HepG2 (cell line): ENCODE measurements at regions not wholly inside any gene's neighbourhood (a gene's known extent, or its start where the extent isn't known, plus 50 kb on each side); places are given as distances from the start of the nearest gene placed in this dataset.

Experiments
- ATAC-seq: fragments of 200-7000 bp; cut with Tn5 transposase; 3 replicates; pipeline ENCODE4 v1.9.1; 2020; ENCODE audit warnings: mild to moderate bottlenecking, moderate library complexity
- BruUV-seq: library from RNA; stranded (reverse); fragments of 400-500 nt; replicated peaks from 2 replicates; lab custom pipeline; 2021; lab: Mats Ljungman, UMichigan
- CTCF ChIA-PET: fragments of 300-600 bp; formaldehyde crosslinking; extraction: SDS; loops from one replicate; lab custom pipeline; 2021; ENCODE audit warnings: low total read pairs, inconsistent platforms, low intra/inter-chr PET ratio; lab: Yijun Ruan, JAX
- POLR2A ChIA-PET: fragments of 350-600 bp; sonication (Branson Sonifier 250); formaldehyde crosslinking; loops from one replicate; lab custom pipeline; 2020; ENCODE audit warnings: antibody characterized with exemption, inconsistent platforms; lab: Yijun Ruan, JAX
- DNase-seq: peaks from one replicate; pipeline ENCODE4 v3.0.0-alpha.2; 2015; ENCODE audit warnings: low spot score
- FAIRE-seq: peaks from 3 replicates; lab custom pipeline; 2011; peaks lifted over from hg19 to GRCh38; lab: Jason Lieb, UNC
- H2AFZ ChIP-seq: one replicate; pipeline ENCODE4 v1.6.1; 2011; ENCODE audit warnings: low read length, inconsistent platforms
- H3K27ac ChIP-seq: fragments of 300-600 bp; 3 replicates; pipeline ENCODE4 v1.8.0; 2011; ENCODE audit warnings: mixed run types, mild to moderate bottlenecking, mixed read lengths, low read length, inconsistent platforms; ENCODE audit not compliant: insufficient read depth; ENCODE audit errors: extremely low read length
- H3K27me3 ChIP-seq, 2 experiments: fragments of 200-600 bp in 1 of 2; 2 replicates in 1 of 2; 3 replicates in 1 of 2; pipeline versions ENCODE4 v1.6.0 to v1.8.0; 2011; ENCODE audit warnings: low read length in 2 of 2, mild to moderate bottlenecking in 2 of 2, moderate library complexity in 2 of 2, inconsistent platforms in 1 of 2; ENCODE audit not compliant: insufficient read depth in 2 of 2, control insufficient read depth in 1 of 2
- H3K36me3 ChIP-seq, 2 experiments: fragments of 200-600 bp in 1 of 2; replicated peaks in 1 of 2; 2 replicates in 1 of 2; 3 replicates in 1 of 2; pipeline versions ENCODE4 v1.5.1 to v1.8.0; 2011; ENCODE audit warnings: low read length in 2 of 2, inconsistent platforms in 1 of 2; ENCODE audit not compliant: insufficient read depth in 2 of 2, control insufficient read depth in 1 of 2
- H3K4me1 ChIP-seq: 2 replicates; pipeline ENCODE4 v1.5.1; 2012; ENCODE audit warnings: low read length, inconsistent platforms; ENCODE audit not compliant: insufficient read depth
- H3K4me2 ChIP-seq: 2 replicates; pipeline ENCODE4 v1.6.0; 2011; ENCODE audit warnings: low read depth, low read length, inconsistent platforms
- H3K4me3 ChIP-seq, 3 experiments: fragments of 200-600 bp in 1 of 3; sonication (generic), shearing (Covaris generic) in 1 of 3; replicated peaks in 1 of 3; 2 replicates each; pipeline ENCODE4 v1.5.1; 2011 to 2016; ENCODE audit warnings: low read length in 3 of 3, inconsistent platforms in 2 of 3, low read depth in 2 of 3, mild to moderate bottlenecking in 2 of 3, control low read depth in 1 of 3, mixed read lengths in 1 of 3; ENCODE audit not compliant: insufficient read depth in 1 of 3
- H3K79me2 ChIP-seq: one replicate; pipeline ENCODE4 v1.6.1; 2011; ENCODE audit warnings: low read length, inconsistent platforms; ENCODE audit not compliant: insufficient read depth
- H3K9ac ChIP-seq: 2 replicates; pipeline ENCODE4 v1.6.0; 2011; ENCODE audit warnings: mild to moderate bottlenecking, low read depth, low read length, inconsistent platforms; ENCODE audit not compliant: insufficient read depth
- H3K9me3 ChIP-seq: 2 replicates; pipeline ENCODE4 v1.5.1; 2012; ENCODE audit warnings: mild to moderate bottlenecking, low read length
- H4K20me1 ChIP-seq: 2 replicates; pipeline ENCODE4 v1.6.0; 2011; ENCODE audit warnings: inconsistent platforms, mild to moderate bottlenecking, low read length, moderate library complexity; ENCODE audit not compliant: insufficient read depth
- POLR2A ChIP-seq, 2 experiments: IDR thresholded peaks; 2 replicates each; pipeline ENCODE4 v1.6.1; 2011; ENCODE audit warnings: low read depth in 2 of 2, low read length in 2 of 2, mild to moderate bottlenecking in 1 of 2, moderate library complexity in 1 of 2; ENCODE audit not compliant: insufficient read depth in 1 of 2
- SKI ChIP-seq: fragments of 450-650 bp; IDR thresholded peaks from one replicate; pipeline ENCODE4 v1.6.1; 2018; ENCODE audit warnings: mild to moderate bottlenecking; ENCODE audit not compliant: partially characterized antibody
- YEATS2 ChIP-seq: sonication (generic); formaldehyde crosslinking; IDR thresholded peaks from 2 replicates; pipeline ENCODE4 v1.4.0; 2020; ENCODE audit warnings: missing genetic modification reagents, borderline replicate concordance
- ZNF44 ChIP-seq: sonication (generic); formaldehyde crosslinking; IDR thresholded peaks from 2 replicates; pipeline ENCODE4 v1.5.1; 2020; ENCODE audit warnings: mild to moderate bottlenecking, missing genetic modification reagents
- ZNF558 ChIP-seq: sonication (generic); formaldehyde crosslinking; IDR thresholded peaks from 2 replicates; pipeline ENCODE4 v1.9.0; 2022; ENCODE audit warnings: mild to moderate bottlenecking, missing genetic modification reagents, borderline replicate concordance
- ZSCAN29 ChIP-seq: sonication (generic); formaldehyde crosslinking; conservative IDR thresholded peaks from 2 replicates; pipeline ENCODE4 v1.4.0; 2020; ENCODE audit warnings: mild to moderate bottlenecking, missing genetic modification reagents
- in situ Hi-C: cut with HindIII; loops from 2 replicates; pipeline ENCODE4 v1.10.0; 2017; ENCODE audit warnings: low pct_unique_long_range_greater_than_20kb; ENCODE audit not compliant: extremely low pct_ligation_motif_present
- intact Hi-C: fragments of 100-400 bp; cut with micrococcal nuclease; formaldehyde crosslinking; loops from one replicate; pipeline ENCODE4 v1.10.0; 2022; ENCODE audit not compliant: unreplicated experiment
- TF ChIP-seq, protein P1 (sequence below): sonication (generic); formaldehyde crosslinking; IDR thresholded peaks from 2 replicates; pipeline ENCODE4 v1.5.0; 2020; ENCODE audit warnings: mild to moderate bottlenecking, missing genetic modification reagents
- TF ChIP-seq, protein P2 (sequence below): sonication (generic); formaldehyde crosslinking; IDR thresholded peaks from 2 replicates; pipeline ENCODE4 v1.5.1; 2020; ENCODE audit warnings: mild to moderate bottlenecking, missing genetic modification reagents, moderate library complexity
- TF ChIP-seq, protein P3 (sequence below): fragments of 450-650 bp; IDR thresholded peaks from 2 replicates; pipeline ENCODE4 v1.6.1; 2017; ENCODE audit warnings: mild to moderate bottlenecking
- TF ChIP-seq, protein P4 (sequence below): sonication (generic); IDR thresholded peaks from 2 replicates; pipeline ENCODE4 v1.6.1; 2016; ENCODE audit warnings: low read depth, borderline replicate concordance
- TF ChIP-seq, protein P5 (sequence below): sonication (generic); formaldehyde crosslinking; IDR thresholded peaks from 2 replicates; pipeline ENCODE4 v1.5.0; 2020; ENCODE audit warnings: missing genetic modification reagents, mild to moderate bottlenecking, borderline replicate concordance

DNA sequence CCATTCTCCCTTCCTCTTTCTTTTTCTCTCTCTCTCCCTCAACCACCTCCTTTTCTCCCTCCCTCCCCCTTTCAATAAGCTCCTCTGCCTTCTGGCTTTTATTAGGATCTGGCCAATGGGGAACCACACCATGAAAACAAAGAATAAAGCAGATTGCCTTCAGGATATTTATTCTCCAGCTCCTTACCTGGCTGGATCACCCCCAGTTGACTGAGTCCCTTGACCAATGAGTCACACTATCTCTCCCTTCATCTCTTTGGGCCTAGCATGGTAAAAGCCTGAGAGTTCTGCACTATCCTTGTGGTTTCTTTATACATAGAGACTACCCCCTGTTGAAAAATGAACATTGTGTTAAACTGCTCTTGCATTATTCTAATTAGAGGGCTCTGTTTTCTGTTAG lies 476.8 kb downstream of the EPHA7 start:
- Histone ChIP-seq H3K79me2 (no peaks in the 10 kb centered on the region), H3K36me3 (no peaks in the 10 kb centered on the region), H3K4me1 (no peaks in the 10 kb centered on the region), H3K9me3 (peaks cover 13% of the 10 kb centered on the region), H3K4me3 (no peak overlapping the region), H3K9ac (no peak overlapping the region), H4K20me1 (no peaks in the 10 kb centered on the region), H3K27me3 (no peaks in the 10 kb centered on the region)
- ChIA-PET POLR2A (no interaction called here), CTCF (no interaction called here)
- no peak for FAIRE-seq
- ATAC-seq, result no peak
- no TSS peak for BruUV-seq
- in situ Hi-C loops (no loop called here), intact Hi-C loops (no loop called here)
- TF ChIP-seq, protein P1, sequence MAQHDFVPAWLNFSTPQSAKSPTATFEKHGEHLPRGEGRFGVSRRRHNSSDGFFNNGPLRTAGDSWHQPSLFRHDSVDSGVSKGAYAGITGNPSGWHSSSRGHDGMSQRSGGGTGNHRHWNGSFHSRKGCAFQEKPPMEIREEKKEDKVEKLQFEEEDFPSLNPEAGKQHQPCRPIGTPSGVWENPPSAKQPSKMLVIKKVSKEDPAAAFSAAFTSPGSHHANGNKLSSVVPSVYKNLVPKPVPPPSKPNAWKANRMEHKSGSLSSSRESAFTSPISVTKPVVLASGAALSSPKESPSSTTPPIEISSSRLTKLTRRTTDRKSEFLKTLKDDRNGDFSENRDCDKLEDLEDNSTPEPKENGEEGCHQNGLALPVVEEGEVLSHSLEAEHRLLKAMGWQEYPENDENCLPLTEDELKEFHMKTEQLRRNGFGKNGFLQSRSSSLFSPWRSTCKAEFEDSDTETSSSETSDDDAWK (CRISPR knock-in tag), result no peak
- TF ChIP-seq POLR2A (IDR thresholded peaks at IDR 0.05; ENCODE audit: insufficient read depth in 1 of 2, low read depth in 2 of 2, low read length in 2 of 2), result no peak
- TF ChIP-seq, protein P2, sequence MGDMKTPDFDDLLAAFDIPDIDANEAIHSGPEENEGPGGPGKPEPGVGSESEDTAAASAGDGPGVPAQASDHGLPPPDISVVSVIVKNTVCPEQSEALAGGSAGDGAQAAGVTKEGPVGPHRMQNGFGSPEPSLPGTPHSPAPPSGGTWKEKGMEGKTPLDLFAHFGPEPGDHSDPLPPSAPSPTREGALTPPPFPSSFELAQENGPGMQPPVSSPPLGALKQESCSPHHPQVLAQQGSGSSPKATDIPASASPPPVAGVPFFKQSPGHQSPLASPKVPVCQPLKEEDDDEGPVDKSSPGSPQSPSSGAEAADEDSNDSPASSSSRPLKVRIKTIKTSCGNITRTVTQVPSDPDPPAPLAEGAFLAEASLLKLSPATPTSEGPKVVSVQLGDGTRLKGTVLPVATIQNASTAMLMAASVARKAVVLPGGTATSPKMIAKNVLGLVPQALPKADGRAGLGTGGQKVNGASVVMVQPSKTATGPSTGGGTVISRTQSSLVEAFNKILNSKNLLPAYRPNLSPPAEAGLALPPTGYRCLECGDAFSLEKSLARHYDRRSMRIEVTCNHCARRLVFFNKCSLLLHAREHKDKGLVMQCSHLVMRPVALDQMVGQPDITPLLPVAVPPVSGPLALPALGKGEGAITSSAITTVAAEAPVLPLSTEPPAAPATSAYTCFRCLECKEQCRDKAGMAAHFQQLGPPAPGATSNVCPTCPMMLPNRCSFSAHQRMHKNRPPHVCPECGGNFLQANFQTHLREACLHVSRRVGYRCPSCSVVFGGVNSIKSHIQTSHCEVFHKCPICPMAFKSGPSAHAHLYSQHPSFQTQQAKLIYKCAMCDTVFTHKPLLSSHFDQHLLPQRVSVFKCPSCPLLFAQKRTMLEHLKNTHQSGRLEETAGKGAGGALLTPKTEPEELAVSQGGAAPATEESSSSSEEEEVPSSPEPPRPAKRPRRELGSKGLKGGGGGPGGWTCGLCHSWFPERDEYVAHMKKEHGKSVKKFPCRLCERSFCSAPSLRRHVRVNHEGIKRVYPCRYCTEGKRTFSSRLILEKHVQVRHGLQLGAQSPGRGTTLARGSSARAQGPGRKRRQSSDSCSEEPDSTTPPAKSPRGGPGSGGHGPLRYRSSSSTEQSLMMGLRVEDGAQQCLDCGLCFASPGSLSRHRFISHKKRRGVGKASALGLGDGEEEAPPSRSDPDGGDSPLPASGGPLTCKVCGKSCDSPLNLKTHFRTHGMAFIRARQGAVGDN, result no peak
- no peak for TF ChIP-seq ZNF44 (CRISPR knock-in tag)
- TF ChIP-seq, protein P3, sequence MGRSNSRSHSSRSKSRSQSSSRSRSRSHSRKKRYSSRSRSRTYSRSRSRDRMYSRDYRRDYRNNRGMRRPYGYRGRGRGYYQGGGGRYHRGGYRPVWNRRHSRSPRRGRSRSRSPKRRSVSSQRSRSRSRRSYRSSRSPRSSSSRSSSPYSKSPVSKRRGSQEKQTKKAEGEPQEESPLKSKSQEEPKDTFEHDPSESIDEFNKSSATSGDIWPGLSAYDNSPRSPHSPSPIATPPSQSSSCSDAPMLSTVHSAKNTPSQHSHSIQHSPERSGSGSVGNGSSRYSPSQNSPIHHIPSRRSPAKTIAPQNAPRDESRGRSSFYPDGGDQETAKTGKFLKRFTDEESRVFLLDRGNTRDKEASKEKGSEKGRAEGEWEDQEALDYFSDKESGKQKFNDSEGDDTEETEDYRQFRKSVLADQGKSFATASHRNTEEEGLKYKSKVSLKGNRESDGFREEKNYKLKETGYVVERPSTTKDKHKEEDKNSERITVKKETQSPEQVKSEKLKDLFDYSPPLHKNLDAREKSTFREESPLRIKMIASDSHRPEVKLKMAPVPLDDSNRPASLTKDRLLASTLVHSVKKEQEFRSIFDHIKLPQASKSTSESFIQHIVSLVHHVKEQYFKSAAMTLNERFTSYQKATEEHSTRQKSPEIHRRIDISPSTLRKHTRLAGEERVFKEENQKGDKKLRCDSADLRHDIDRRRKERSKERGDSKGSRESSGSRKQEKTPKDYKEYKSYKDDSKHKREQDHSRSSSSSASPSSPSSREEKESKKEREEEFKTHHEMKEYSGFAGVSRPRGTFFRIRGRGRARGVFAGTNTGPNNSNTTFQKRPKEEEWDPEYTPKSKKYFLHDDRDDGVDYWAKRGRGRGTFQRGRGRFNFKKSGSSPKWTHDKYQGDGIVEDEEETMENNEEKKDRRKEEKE, result no peak
- TF ChIP-seq, protein P4, sequence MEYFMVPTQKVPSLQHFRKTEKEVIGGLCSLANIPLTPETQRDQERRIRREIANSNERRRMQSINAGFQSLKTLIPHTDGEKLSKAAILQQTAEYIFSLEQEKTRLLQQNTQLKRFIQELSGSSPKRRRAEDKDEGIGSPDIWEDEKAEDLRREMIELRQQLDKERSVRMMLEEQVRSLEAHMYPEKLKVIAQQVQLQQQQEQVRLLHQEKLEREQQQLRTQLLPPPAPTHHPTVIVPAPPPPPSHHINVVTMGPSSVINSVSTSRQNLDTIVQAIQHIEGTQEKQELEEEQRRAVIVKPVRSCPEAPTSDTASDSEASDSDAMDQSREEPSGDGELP, result no peak
- no peak for TF ChIP-seq SKI
- TF ChIP-seq YEATS2, result no peak
- TF ChIP-seq ZSCAN29 (CRISPR knock-in tag), result no peak
- no peak for TF ChIP-seq ZNF558 (CRISPR knock-in tag)
- TF ChIP-seq, protein P5, sequence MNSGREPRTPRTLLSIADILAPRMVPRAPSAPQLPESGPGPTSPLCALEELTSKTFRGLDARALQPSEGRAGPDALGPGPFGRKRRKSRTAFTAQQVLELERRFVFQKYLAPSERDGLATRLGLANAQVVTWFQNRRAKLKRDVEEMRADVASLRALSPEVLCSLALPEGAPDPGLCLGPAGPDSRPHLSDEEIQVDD (CRISPR knock-in tag), result no peak
- TF ChIP-seq, all 625 proteins: peak for 0
- H2AFZ ChIP-seq, result no peak overlapping the region
- H3K27ac ChIP-seq, result no peak overlapping the region
- no peak for DNase-seq
- H3K4me2 ChIP-seq, result no peak overlapping the region
